Ascending aorta (tissue), 2 donors: ENCODE measurements at regions not wholly inside any gene's neighbourhood (a gene's known extent, or its start where the extent isn't known, plus 50 kb on each side); places are given as distances from the start of the nearest gene placed in this dataset.
"Not testable (repeated sequence)": the region's sequence is repeated elsewhere in the genome, so short reads cannot be mapped to it uniquely, and the experiment has no call there.

Experiments used
- DNase-seq, 2 donors: peaks; one replicate each; pipeline ENCODE4 v3.0.0-alpha.2; 2019; ENCODE audit warnings: low spot score in 2 of 2
- H3K27ac ChIP-seq, 2 donors: fragments of 200-600 bp; sonication (generic); one replicate each; pipeline ENCODE4 v1.5.1; 2016 to 2017; ENCODE audit warnings: mild to moderate bottlenecking in 1 of 2
- H3K27me3 ChIP-seq: fragments of 200-600 bp; sonication (generic); one replicate; pipeline ENCODE4 v1.5.1; 2017
- H3K36me3 ChIP-seq, 2 donors: fragments of 200-600 bp; sonication (generic); one replicate each; pipeline ENCODE4 v1.5.1; 2016
- H3K4me1 ChIP-seq, 2 donors: fragments of 200-600 bp; sonication (generic); one replicate each; pipeline ENCODE4 v1.5.1; 2016 to 2017; ENCODE audit warnings: mild to moderate bottlenecking in 1 of 2
- H3K4me3 ChIP-seq, 2 donors: fragments of 200-600 bp; sonication (generic); one replicate each; pipeline ENCODE4 v1.5.1; 2016 to 2017; ENCODE audit warnings: mild to moderate bottlenecking in 1 of 2
- H3K9me3 ChIP-seq, 2 donors: fragments of 200-600 bp; sonication (generic); one replicate each; pipeline ENCODE4 v1.5.1; 2016
- CTCF ChIP-seq, 3 experiments: fragments of 200-600 bp in 2 of 3; fragments of 450-650 bp in 1 of 3; sonication (generic) in 2 of 3; IDR thresholded peaks; one replicate each; pipeline ENCODE4 v1.5.1; 2016 to 2019; ENCODE audit warnings: antibody characterized with exemption in 3 of 3, mild to moderate bottlenecking in 1 of 3, moderate library complexity in 1 of 3
- intact Hi-C: fragments of 100-400 bp; cut with DNase I; formaldehyde crosslinking; loops from one replicate; pipeline ENCODE4 v1.15.1; 2023

DNA sequence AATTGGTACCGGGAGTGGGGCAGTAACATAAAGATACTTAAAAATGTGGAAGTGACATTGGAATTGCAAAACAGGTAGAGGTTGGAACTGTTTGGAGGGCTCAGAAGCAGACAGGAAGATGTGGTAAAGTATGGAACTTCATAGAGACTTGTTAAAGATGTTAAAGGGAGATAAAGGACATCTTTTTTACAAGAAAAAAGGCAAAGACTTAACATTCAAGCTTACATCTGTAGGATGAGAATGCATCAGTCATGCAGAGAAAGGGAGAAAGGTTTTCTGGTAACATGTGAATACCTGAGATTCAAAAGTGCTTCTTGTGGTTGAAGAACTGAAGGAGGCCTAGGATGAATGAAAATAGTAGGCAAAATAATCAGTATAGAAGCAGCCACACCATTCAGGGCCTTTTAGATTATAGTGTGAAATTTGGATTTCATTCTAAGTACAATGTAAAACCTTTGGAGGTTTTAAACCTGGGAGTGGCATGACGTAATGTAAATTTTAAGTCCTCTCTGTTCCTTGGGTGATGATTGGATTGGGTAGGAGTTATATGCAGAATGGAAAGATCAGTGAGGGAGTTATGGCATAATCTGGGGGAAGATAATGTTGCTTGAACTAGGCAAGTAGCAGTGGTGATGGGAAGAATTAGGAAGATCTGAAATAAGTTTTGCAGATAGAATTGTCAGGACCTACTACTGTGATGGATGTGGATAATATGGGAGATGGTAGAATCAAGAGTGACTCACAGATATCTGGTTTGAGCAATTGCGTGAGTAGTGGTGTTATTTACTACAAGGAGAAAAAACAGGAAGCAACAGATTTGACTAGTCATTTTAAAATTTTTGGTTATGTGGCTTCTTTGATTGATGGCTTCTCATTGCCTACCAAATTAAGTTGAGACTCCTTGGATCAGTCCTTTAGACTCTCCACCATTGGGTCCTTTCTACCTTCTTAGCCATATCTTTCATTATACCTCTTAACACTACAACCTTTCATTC is 138.7 kb downstream of the VSIG4 start:
- no peak overlapping the region for H3K4me3 ChIP-seq
- H3K9me3 ChIP-seq: no peaks in the 10 kb centered on the region
- no peaks in the 10 kb centered on the region for H3K4me1 ChIP-seq
- H3K27ac ChIP-seq: no peak overlapping the region
- TF ChIP-seq CTCF (IDR thresholded peaks at IDR 0.05): no peak
- intact Hi-C loops: no loop called here
- no peak for DNase-seq
- no peaks in the 10 kb centered on the region for H3K36me3 ChIP-seq
- H3K27me3 ChIP-seq: no peaks in the 10 kb centered on the region

- no peak for TF ChIP-seq CTCF (IDR thresholded peaks at IDR 0.05)
- H3K27me3 ChIP-seq: no peaks in the 10 kb centered on the region
- no peaks in the 10 kb centered on the region for H3K4me1 ChIP-seq
- DNase-seq: no peak
- H3K9me3 ChIP-seq: no peaks in the 10 kb centered on the region
- intact Hi-C loops: no loop called here
- H3K36me3 ChIP-seq: no peaks in the 10 kb centered on the region
- no peak overlapping the region for H3K4me3 ChIP-seq
- H3K27ac ChIP-seq: no peak overlapping the region
Observed at GRCh38 chrX:65894133-65894532, 145.7 kb downstream of the VSIG4 start.

GRCh38 chrX:65891817-65892216 is 148.1 kb downstream of the VSIG4 start:
- H3K4me1 ChIP-seq, H3K27ac ChIP-seq, H3K9me3 ChIP-seq, DNase-seq, intact Hi-C loops, H3K27me3 ChIP-seq, H3K36me3 ChIP-seq, H3K4me3 ChIP-seq: not testable (repeated sequence)

- H3K27ac ChIP-seq, H3K9me3 ChIP-seq, H3K36me3 ChIP-seq, H3K27me3 ChIP-seq, DNase-seq, H3K4me3 ChIP-seq, intact Hi-C loops, H3K4me1 ChIP-seq: not testable (repeated sequence)
Observed at GRCh38 chrX:65888150-65888549, 151.7 kb downstream of the VSIG4 start.

DNA sequence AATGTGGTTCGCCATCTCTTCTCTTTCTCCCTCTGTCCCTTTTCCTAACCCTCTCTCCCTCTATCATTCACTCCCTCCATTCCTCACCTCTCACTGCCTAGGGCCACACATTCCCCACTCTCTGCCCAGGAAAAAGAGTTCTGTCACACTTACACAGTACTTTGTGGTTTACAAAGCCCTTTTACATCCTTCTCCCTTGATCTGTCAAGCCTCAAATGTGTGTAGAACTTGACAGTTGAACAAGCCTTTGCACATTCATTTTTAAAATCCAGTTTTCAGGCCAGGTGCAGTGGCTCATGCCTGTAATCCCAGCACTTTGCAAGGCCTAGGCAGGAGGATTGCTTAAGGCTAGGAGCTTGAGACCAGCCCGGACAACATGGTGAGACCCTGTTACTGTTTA is 156.3 kb downstream of the VSIG4 start:
- no peaks in the 10 kb centered on the region for H3K27me3 ChIP-seq
- H3K27ac ChIP-seq: no peak overlapping the region
- H3K36me3 ChIP-seq: no peaks in the 10 kb centered on the region
- no peak overlapping the region for H3K4me3 ChIP-seq
- DNase-seq: no peak
- H3K9me3 ChIP-seq: no peaks in the 10 kb centered on the region
- no peaks in the 10 kb centered on the region for H3K4me1 ChIP-seq
- intact Hi-C loops: no loop called here
- TF ChIP-seq CTCF (IDR thresholded peaks at IDR 0.05): no peak

- Histone ChIP-seq H3K36me3 (no peaks in the 10 kb centered on the region), H3K27ac (no peak overlapping the region), H3K4me1 (no peaks in the 10 kb centered on the region), H3K9me3 (no peaks in the 10 kb centered on the region), H3K4me3 (no peak overlapping the region), H3K27me3 (no peaks in the 10 kb centered on the region)
- TF ChIP-seq CTCF (IDR thresholded peaks at IDR 0.05): no peak
- no peak for DNase-seq
- intact Hi-C loops: no loop called here
Observed at GRCh38 chrX:65879977-65880799, 159.7 kb downstream of the VSIG4 start.
